ENCODE measurements at regions not wholly inside any gene's neighbourhood (a gene's known extent, or its start where the extent isn't known, plus 50 kb on each side); places are given as distances from the start of the nearest gene placed in this dataset.
"Not testable (repeated sequence)": the region's sequence is repeated elsewhere in the genome, so short reads cannot be mapped to it uniquely, and the experiment has no call there.

DNA sequence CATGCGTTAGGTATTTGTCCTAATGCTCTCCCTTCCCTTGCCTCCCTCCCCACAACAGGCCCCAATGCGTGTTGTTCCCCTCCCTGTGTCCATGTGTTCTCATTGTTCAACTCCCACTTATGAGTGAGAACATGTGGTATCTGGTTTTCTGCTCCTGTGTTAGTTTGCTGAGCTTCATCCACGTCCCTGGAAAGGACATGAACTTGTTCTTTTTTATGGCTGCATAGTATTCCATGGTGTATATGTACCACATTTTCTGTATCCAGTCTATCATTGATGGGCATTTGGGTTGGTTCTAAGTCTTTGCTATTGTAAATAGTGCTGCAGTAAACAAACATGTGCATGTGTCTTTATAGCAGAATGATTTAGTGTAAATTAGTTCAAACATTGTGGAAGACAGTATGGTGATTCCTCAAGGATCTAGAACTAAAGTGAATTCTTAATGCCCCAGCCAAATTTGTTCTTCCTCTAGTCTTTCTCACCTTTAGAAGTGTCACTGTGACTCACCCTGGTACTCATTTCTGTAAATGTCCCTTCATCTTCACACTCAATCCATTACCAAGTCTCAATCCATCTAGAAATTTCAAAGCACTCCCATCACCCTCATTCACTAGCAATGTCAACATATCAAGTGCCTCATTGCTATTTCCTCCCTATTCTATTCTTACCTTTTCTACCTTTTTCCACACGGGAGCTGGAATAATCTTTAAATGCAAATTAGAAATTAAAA lies 123.9 kb downstream of the MREG start:
- DNase-seq (ENCODE audit: low read depth): not testable (repeated sequence)

DNA sequence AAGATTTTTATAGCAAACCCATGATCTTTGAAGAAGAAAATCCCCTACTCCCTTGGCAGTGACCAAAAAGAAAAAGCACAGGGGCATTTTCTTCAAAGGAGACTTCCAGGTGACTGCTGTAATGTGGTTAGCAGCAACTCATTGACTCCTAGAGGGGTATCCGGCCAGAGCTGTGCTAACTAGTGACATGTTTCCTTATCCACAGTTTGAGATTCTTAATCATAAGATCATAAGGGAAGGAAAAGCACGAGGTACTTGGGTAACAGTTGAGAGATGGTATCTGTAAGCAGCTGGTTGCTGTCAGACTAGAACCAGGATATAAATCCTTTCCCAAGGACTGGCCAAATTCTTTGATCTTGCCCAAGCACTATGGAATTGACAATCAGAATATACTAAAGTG lies 124.7 kb downstream of the MREG start:
- DNase-seq (ENCODE audit: low read depth): no peak

DNA sequence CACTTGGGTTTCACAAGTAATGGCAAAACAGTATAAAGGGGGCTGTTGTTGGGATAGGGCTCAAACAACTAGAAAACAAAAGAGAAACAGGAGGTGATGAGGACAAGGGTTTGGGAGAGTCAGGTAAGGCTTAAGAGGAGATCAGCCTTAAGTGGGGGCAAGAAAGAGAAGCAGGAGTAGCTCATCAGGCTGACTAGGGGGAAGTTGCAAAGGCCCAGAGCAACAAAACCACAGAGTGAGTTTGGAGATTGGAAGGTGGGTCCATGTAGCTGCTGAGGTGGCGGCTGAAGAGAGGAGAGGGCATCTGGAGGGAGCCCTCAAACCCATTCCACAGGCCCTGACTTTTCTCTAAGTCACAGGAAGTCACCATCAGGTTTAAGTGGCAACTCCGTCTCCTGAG lies 126.0 kb downstream of the MREG start:
- no peak for DNase-seq (ENCODE audit: low read depth)

DNA sequence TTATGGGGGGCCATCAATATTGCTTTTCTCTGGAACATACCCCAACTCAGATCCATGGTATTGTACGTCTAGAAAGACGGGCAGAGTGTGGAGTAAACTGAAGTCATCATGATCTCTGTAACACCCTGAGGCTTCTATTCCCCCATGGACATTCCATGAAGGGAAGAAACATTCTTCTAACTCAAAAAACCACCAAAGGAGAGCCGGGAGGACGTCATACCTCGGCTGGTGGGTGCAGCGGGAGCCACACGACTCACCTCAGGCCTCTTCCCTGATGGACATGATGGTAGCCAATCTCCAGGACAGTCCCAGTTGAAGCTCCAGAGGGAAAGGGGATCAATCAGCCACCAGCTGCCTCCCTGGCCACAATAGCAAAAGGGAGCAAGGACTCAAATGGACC lies 127.3 kb downstream of the MREG start:
- no peak for DNase-seq (ENCODE audit: low read depth)

DNA sequence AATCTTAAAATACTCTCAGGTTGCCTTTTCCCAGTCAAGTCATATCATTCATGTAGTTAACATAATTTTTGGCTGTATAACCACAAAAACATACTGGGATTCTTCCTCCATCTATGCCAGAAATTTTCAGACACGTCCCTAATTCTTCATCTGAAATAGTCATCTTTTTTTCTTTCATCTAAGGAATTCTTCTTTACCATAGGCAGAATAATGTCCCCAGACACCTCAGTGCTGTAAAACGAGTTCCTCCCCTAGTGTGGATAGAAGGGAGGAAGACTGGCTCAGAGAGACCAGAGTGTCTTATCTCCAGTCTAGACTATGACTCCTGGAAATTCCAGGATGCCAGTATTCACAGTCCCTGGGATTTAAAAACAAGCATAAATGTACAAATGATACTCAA lies 127.8 kb downstream of the MREG start:
- DNase-seq (ENCODE audit: low read depth): no peak

DNA sequence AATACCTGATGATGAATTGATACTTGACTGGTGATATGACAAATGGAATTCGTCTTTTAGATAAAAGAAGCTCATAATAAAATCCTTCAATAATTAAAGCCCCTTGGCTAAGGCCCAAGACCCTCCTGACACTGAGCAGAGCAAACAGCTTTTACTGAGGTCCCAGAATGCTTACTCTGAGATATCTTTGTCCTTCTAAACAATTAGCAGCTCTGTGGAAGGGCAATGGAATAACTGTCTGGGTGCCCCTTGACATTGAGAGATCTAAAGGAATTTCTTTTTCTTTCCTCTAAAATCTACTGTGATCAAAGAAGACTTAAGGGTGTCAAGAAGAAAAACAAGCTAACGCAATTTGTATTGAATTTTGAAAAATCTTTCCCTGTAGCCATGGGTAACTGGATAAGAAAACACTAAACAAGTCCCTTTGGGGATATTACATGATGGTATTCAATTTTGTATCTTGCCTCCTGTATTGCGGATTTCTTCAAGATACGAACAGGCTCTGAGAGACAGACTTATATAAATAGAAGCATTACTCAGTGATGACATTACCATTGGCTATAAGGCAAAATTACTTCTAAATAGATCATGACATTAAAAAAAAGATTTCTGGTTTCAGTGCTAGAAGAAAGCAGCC lies 128.8 kb downstream of the MREG start:
- DNase-seq (ENCODE audit: low read depth): no peak

DNA sequence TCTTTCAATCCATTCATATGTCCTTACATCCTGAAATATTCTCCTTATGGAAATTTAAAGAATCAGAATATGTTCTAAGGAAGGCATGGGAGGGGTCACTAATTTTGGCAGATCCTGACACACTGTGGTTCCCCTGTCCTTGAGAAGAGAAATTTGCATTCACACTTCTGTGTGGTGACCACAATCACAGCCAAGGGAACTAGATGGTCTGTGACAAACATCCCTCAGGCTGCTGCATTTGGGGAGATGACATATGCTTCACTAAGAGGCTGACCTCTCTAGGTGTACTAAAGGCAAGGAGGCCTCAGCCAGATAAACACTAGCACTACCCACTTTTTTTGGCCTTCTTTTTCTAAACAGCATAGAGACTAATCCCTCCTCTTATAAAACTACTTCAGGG lies 129.6 kb downstream of the MREG start:
- no peak for DNase-seq (ENCODE audit: low read depth)

DNA sequence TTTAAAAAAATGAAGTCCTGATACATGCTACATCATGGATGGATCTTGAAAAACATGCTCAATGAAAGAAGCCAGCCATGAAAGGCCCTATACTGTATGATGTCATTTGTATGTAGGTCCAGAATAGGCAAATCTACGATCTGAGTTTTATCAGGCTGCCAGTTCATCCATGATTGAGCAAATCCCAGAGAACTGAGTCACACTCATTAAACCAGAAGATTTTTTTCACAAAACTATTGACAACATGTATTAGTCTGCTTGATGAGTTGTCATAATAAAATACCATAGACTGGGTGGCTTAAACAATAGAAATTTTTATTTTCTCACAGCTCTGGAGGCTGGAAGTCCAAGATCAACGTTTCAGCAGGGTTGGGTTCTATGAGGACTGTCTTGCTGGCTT lies 130.7 kb downstream of the MREG start:
- DNase-seq (ENCODE audit: low read depth): peak; percentile 68

DNA sequence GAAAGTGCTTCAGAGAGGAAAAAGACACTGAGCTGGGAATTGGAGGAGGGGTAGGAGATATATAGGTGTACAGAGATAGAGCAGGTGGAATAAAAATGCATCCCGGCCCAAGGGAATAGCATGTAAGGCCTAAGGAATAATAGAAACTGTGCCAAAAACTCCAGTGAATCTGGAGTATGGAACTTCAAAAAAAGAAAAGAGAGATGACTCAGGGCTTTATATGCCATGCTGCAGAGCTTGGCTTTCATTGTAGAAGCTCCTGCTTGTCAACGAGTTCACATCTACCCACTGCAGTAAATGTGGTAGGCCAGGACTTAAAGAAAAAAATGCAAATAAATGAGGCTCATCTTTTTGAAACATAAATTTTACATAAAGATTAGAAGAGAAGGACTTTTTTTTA lies 131.8 kb downstream of the MREG start:
- peak; percentile 16 for DNase-seq (ENCODE audit: low read depth)

DNA sequence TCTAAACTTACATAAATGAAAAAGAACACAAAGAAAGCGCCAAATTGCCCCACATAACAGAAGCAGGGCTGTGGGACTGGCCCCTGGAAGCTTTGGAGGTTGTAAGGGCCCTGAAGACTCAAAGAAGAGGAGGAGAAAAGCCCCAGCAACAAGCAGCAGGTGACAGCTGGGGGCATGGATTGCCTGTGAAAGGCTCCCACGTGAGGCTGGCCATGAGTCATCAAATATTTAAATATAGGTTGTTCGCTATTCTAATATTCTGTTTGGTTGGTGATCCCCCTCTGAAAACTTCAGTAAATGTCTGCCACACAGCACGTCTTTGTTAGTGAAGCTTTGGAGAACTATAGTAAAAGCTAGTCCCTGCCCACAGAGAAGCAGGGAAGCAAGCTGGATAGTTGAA lies 132.4 kb downstream of the MREG start:
- peak; percentile 36 for DNase-seq (ENCODE audit: low read depth)

DNA sequence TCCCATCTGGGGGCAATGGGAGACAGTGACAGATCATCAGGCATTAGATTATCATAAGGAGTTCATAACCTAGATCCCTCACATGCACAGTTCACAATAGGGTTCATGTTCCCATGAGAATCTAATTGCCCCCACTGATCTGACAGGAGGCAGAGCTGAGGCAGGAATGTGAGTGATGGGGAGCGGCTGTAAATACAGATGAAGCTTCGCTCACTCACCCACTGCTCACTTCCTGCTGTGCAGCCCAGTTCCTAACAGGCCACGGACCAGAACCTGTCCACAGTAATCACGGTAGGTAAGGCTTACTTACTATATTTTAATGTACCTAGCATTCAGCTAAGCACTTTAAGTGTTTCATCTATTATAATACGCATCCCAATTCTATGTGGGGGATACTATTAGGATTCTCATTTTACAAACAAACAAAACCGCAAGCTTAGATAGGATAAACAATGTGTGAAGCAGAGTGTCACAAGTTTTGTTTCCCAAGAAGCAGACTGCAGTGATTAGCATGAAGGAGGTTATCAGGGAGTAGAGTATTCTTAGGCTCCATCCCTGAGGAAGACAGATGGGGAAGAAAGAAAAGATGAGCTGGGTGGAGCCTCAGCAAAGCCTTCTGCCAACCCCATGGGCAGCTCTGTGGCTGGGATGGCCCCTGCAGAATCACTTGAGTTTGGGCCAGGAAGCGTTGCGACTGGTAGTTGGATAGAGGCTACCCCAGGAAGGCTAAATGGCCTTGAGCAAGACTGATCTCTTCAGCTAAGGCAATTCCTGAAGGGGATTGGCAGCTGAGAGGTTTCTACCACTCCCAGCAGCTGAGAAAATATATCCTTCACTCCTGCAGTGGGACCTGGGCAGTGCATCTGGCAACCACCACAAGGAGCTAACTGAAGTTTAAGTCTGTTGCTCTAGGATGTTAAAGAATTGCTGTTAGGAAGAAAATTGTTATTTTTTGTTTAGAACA lies 133.1 kb downstream of the MREG start:
- peak; percentile 53 for DNase-seq (ENCODE audit: low read depth)

DNA sequence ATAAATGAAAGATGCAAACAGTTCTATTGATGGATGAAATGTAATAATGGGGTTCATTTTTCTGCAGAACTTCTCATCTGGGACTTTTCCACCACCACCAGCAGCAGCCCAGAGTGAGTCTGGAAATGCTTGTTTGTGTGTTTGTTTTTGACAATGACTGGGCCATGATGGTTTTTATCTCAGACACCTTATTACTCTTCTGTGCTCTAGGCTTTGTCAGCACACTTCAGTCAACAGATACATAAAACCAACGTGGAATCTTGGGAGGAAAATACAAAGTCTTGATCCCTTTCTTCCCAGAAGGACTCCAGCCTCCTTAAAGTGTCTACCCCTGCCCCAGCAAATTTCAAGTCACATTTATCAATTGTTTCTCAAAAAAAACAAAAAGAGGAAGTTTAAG lies 134.0 kb downstream of the MREG start:
- no peak for DNase-seq (ENCODE audit: low read depth)

DNA sequence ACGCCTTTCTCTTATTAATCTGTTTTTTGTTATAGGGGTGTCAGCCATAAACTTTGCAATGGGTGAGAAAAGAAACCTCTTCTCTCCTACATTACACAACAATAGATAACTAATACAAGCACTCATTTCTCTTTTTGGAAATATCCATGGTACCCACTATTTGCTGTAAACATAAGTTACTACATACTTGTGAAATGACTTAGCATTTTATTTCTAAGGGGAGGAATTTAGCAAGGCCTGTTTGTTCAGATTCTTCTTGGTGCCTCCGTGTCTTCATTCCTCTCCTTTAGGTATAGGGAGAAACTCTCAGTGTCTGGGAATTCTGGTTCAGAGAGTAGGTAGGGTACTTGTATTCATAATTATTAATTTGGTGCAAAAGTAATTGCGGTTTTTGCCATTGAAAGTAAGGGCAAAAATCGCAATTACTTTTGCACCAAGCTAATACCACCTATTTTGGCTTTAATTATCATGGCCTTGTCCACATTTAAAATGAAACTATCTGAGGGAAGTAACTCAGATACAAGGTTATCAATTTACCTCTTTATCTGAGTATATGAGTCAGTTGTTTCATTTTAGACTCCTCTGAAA lies 134.8 kb downstream of the MREG start:
- peak; percentile 44 for DNase-seq (ENCODE audit: low read depth)

DNA sequence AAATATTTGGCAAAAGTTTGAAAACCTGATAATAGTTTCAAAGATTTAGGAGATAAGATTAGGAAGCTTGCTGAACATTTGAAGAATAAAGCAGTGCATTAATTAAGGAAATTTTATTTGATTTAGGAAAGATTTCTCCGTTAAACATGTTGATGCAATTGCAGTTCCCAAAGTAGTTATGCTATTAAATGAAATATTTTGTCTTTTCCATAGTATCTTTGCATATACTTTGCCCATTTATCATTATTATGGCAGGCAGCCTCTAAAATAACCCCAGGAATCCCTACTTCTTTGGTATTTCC lies 136.5 kb downstream of the MREG start:
- no peak for DNase-seq (ENCODE audit: low read depth)

DNA sequence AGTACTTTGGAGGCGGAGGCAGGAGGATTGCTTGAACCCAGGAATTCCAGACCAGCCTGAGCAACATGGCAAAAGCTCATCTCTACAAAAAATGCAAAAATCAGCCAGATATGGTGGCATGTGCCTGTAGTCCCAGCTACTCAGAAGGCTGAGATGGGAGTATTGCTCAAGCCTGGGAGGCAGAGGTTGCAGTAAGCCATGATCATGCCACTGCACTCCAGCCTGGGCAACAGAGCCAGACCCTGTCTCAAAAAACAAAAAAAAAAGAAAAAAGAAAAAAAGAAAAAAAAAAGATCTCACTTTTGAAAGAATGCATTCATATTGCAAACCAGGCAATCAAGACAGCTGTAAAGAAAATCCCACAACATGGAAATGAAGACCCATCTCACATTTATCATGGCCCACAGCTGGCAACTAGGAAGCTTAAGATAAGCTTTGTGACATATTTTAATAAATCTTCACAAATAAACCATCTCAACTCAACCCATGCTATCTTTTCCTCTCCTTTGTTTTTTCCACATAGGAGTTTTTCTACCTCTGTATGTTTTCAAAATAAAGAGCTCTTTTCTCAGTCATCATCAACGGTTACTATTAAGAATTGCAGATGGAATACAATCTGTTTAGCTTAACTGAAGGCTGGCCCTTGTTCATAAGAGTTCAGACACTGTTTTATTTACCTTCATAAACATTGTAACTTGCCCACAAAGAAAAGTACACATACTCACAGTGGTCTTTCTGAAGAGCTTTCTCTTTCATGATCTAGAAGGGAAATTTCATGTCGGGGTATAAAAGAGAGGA lies 137.0 kb downstream of the MREG start:
- no peak for DNase-seq (ENCODE audit: low read depth)

DNA sequence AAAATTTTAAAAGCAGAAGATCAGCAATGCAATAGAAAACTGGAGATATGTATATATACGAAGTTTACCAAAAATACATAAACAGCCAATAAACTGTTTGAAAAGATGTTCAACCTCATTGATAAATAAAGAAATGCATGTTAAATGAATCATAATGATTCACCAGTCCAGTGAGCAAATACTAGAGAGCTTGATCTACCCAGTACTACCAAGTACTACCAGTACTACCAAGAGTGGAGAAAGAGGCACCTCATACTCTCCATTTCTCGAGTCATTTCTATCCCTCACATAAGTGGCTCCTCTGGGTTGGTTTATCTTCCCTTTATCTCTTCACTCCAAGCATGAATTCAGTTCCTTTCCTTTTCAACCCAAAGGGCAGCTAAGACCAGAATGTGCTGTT lies 138.9 kb downstream of the MREG start:
- peak; percentile 81 for DNase-seq (ENCODE audit: low read depth)

DNA sequence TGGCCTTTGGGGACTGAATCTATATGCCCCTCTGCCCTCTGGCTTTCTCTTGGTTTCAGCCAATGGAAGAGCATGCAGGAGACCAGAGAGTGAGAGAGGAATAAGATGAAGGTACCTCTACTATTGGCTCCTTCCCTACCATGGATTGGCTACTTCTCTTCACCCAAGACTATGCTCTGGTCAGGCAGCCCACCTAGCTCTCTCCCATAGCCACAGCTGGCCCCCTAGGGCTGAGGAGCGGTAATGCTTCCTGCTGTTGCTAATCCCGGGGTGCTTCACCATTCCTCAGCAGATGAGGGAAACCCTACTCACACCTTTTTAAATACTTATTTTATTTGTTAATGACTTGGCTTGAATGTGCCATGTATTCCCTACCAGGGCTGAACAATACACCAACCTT lies 142.4 kb downstream of the MREG start:
- DNase-seq (ENCODE audit: low read depth): peak; percentile 49

DNA sequence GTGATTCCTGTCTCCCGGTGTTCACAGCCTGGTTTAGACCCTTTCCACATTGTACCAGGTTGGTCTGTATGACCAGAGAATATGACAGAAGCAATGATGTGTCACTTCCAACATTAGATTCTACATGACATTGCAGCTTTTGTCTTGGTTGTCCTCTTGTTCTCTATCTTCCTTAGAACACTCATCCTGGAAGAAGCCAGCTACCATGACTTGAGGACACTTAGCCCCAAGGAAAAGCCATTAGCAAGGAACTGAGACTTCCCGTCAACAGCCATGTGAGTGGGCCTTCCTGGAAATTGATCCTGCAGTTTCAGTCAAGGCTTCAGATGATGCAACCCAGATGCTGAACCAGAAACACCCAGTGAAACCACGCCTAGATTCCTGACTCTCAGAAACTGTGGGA lies 143.3 kb downstream of the MREG start:
- DNase-seq (ENCODE audit: low read depth): peak; percentile 31

DNA sequence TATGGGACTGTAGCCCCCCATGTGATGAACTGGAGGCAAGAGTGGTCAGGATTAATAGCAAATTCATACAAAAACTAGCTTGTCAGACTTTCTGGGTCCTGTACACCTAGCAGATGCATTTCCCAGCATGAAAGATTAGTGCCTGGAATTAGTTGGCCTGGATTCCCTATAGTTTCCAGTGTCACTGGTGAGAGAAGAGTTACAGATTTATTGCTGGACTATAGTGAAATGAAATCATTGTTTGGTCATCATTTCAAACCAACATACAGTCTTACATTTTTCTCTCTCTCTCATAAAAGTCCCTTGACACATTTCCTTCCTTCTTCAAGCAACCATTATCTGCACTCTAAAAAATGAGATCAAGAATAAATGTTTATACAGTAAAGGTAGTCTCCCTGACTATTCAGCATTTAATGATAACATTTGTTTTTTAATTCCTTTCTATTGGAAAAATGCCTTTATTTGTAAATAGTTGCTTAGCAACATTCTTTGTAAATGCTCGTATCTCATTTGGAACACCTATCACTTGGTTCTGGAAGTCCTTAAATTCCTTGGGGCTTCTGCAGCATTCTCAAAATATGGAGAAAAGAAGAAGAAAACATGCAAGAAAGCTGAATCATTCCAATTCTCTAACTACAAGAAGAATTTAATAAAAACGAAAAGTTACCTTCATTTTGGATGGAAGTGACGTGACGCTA lies 144.4 kb downstream of the MREG start:
- DNase-seq (ENCODE audit: low read depth): no peak

DNA sequence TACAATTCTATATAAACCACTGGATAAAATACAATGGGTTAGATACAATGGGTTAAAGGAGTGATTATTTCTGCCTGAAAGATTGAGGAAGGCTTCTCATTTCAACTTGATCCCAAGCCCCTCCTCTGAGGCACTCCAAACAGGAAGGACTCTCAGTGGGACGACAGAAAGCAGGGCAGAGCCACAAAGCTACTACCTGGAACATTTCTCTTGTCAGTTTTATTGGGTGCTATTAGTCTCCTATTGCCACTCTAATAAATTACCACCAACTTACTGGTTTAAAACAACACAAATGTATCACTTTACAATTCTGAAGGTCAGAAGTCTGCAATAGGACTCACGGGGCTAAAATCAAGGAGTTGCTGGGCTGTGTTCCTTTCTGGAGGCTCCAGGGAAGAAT lies 146.7 kb downstream of the MREG start:
- no peak for DNase-seq (ENCODE audit: low read depth)

DNA sequence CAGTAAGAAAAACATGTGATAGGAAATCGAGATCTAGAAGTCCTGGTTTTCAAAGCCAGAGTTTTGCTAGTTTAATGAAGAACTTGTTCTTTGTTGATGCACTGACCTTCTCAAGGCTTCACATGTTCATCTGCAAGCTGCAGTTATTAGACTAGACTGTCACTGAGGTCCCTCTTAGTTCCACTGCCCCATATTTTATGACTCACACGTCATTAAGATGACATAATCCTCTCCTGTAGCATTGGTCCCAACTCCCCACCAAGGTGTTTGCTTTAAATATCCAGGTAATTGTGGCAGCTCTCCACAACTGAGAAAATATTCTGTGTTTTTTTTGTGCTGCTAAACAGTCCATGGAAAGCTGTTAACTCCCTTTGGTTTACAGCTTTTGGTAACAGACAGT lies 149.7 kb downstream of the MREG start:
- DNase-seq (ENCODE audit: low read depth): no peak
